Fibroblast of pulmonary artery (primary cell): ENCODE measurements at regions not wholly inside any gene's neighbourhood (a gene's known extent, or its start where the extent isn't known, plus 50 kb on each side); places are given as distances from the start of the nearest gene placed in this dataset.

Experiments
- DNase-seq: peaks from one replicate; pipeline ENCODE4 v3.0.0-alpha.2; 2010; ENCODE audit warnings: low read depth
- H3K4me3 ChIP-seq: replicated peaks from 2 replicates; pipeline ENCODE4 v1.5.1; 2011; ENCODE audit warnings: low read depth, mild to moderate bottlenecking, control low read depth, low read length, moderate library complexity
- CTCF ChIP-seq: IDR thresholded peaks from 2 replicates; pipeline ENCODE4 v1.5.1; 2011; ENCODE audit warnings: mild to moderate bottlenecking, control low read depth, low read length, inconsistent platforms; ENCODE audit errors: missing control alignments

- no peak for TF ChIP-seq CTCF
- no peak overlapping the region for H3K4me3 ChIP-seq
- no peak for DNase-seq
Measured at GRCh38 chr2:2392332-2392731, 61.3 kb upstream of the MYT1L start.

- DNase-seq, result no peak
- no peak overlapping the region for H3K4me3 ChIP-seq
- TF ChIP-seq CTCF, result no peak
Measured at GRCh38 chr2:2389215-2389614, 58.1 kb upstream of the MYT1L start.
